SK-N-SH (cell line): ENCODE measurements at regions not wholly inside any gene's neighbourhood (a gene's known extent, or its start where the extent isn't known, plus 50 kb on each side); places are given as distances from the start of the nearest gene placed in this dataset.

Experiments
- CTCF ChIA-PET: fragments of 300-600, 350-600 bp; formaldehyde crosslinking; extraction: SDS; loops from one replicate; lab custom pipeline; 2021; lab: Yijun Ruan, JAX
- POLR2A ChIA-PET: fragments of 350-600 bp; sonication (Branson Sonifier 250); formaldehyde crosslinking; extraction: SDS; loops from one replicate; lab custom pipeline; 2020; ENCODE audit warnings: antibody characterized with exemption, inconsistent platforms; lab: Yijun Ruan, JAX
- DNase-seq: peaks from one replicate; pipeline ENCODE4 v3.0.0; 2012
- H2AFZ ChIP-seq: fragments of 200-600 bp; sonication (generic); 2 replicates; pipeline ENCODE4 v1.8.1; 2016; ENCODE audit warnings: antibody characterized with exemption, mild to moderate bottlenecking, low read depth
- H3F3A ChIP-seq: fragments of 200-600 bp; sonication (generic); replicated peaks from 2 replicates; pipeline ENCODE3; 2016; ENCODE audit warnings: antibody characterized with exemption, mild to moderate bottlenecking; ENCODE audit not compliant: insufficient read depth
- H3K27ac ChIP-seq, 2 experiments: fragments of 200-500 bp in 1 of 2; fragments of 200-600 bp in 1 of 2; sonication (Bioruptor generic) in 1 of 2; sonication (generic), shearing (Covaris generic) in 1 of 2; 2 replicates each; pipeline versions ENCODE4 v1.5.1 to v1.6.1; 2014 to 2016; ENCODE audit warnings: low read depth in 2 of 2, inconsistent platforms in 1 of 2, low read length in 1 of 2, mild to moderate bottlenecking in 1 of 2, mixed read lengths in 1 of 2
- H3K27me3 ChIP-seq: fragments of 200-600 bp; sonication (generic), shearing (Covaris generic); 2 replicates; pipeline ENCODE4 v1.6.1; 2016; ENCODE audit warnings: mixed run types; ENCODE audit not compliant: insufficient read depth
- H3K36me3 ChIP-seq, 2 experiments: fragments of 200-500 bp in 1 of 2; fragments of 200-600 bp in 1 of 2; sonication (Bioruptor generic) in 1 of 2; sonication (generic) in 1 of 2; replicated peaks in 1 of 2; 2 replicates each; pipeline versions ENCODE3 to v1.5.1; 2014 to 2016; ENCODE audit warnings: low read length in 1 of 2, mild to moderate bottlenecking in 1 of 2; ENCODE audit not compliant: insufficient read depth in 2 of 2, control insufficient read depth in 1 of 2
- H3K4me1 ChIP-seq, 2 experiments: fragments of 200-500 bp in 1 of 2; fragments of 200-600 bp in 1 of 2; sonication (Bioruptor generic) in 1 of 2; sonication (generic), shearing (Covaris generic) in 1 of 2; 2 replicates each; pipeline versions ENCODE4 v1.5.1 to v1.6.1; 2014 to 2016; ENCODE audit warnings: low read depth in 1 of 2, low read length in 1 of 2, mixed run types in 1 of 2; ENCODE audit not compliant: insufficient read depth in 2 of 2, control insufficient read depth in 1 of 2
- H3K4me2 ChIP-seq: fragments of 200-600 bp; sonication (generic), shearing (Covaris generic); 2 replicates; pipeline ENCODE4 v1.6.1; 2017; ENCODE audit warnings: mixed run types
- H3K4me3 ChIP-seq, 2 experiments: fragments of 200-500 bp in 1 of 2; fragments of 200-600 bp in 1 of 2; sonication (Bioruptor generic) in 1 of 2; sonication (generic), shearing (Covaris generic) in 1 of 2; 2 replicates each; pipeline versions ENCODE4 v1.5.1 to v1.8.1; 2014 to 2016; ENCODE audit warnings: low read depth in 2 of 2, inconsistent platforms in 1 of 2, low read length in 1 of 2, mild to moderate bottlenecking in 1 of 2, mixed read lengths in 1 of 2, moderate library complexity in 1 of 2
- H3K79me2 ChIP-seq: fragments of 200-600 bp; sonication (generic); 2 replicates; pipeline ENCODE4 v1.8.1; 2017; ENCODE audit warnings: mild to moderate bottlenecking; ENCODE audit not compliant: insufficient read depth
- H3K9ac ChIP-seq: fragments of 200-600 bp; sonication (generic); 2 replicates; pipeline ENCODE4 v1.6.1; 2017; ENCODE audit warnings: mixed run types
- H3K9me2 ChIP-seq: fragments of 200-600 bp; sonication (generic); 2 replicates; pipeline ENCODE4 v1.6.1; 2017; ENCODE audit warnings: mixed run types
- H3K9me3 ChIP-seq: fragments of 200-600 bp; sonication (generic); 2 replicates; pipeline ENCODE4 v1.6.1; 2017; ENCODE audit warnings: mixed run types, mild to moderate bottlenecking, moderate library complexity
- H4K20me1 ChIP-seq: fragments of 200-600 bp; sonication (generic); 2 replicates; pipeline ENCODE4 v1.6.1; 2017; ENCODE audit warnings: mild to moderate bottlenecking, mixed run types; ENCODE audit not compliant: insufficient read depth
- EZH2phosphoT487 ChIP-seq: fragments of 200-600 bp; sonication (generic); IDR thresholded peaks from 2 replicates; pipeline ENCODE4 v1.6.1; 2017; ENCODE audit warnings: low read depth, mixed run types, mild to moderate bottlenecking, antibody characterized with exemption, moderate library complexity, borderline replicate concordance
- FOXJ3 ChIP-seq: sonication (generic); formaldehyde crosslinking; IDR thresholded peaks from 2 replicates; pipeline ENCODE4 v1.5.1; 2020; ENCODE audit warnings: mild to moderate bottlenecking, missing genetic modification reagents
- FOXM1 ChIP-seq: IDR thresholded peaks from 2 replicates; pipeline ENCODE4 v1.4.0; 2012; ENCODE audit warnings: low read depth, mild to moderate bottlenecking
- GABPA ChIP-seq: IDR thresholded peaks from 2 replicates; pipeline ENCODE4 v1.4.0; 2012; ENCODE audit warnings: low read depth, mild to moderate bottlenecking
- IRF3 ChIP-seq: fragments of 150-350 bp; IDR thresholded peaks from 2 replicates; pipeline ENCODE4 v1.6.1; 2016; ENCODE audit warnings: mild to moderate bottlenecking, low read depth, low read length
- JUND ChIP-seq: IDR thresholded peaks from 2 replicates; pipeline ENCODE4 v1.4.0; 2012
- MAX ChIP-seq: IDR thresholded peaks from 2 replicates; pipeline ENCODE4 v1.4.0; 2012; ENCODE audit warnings: low read depth
- MEF2A ChIP-seq: IDR thresholded peaks from 2 replicates; pipeline ENCODE4 v1.4.0; 2012; ENCODE audit warnings: low read depth, borderline replicate concordance
- MXI1 ChIP-seq: IDR thresholded peaks from 2 replicates; pipeline ENCODE4 v1.6.1; 2012; ENCODE audit warnings: mild to moderate bottlenecking, low read depth, low read length, improper control_type of control experiment
- NRF1 ChIP-seq: IDR thresholded peaks from 2 replicates; pipeline ENCODE4 v1.6.1; 2012; ENCODE audit warnings: low read depth, mild to moderate bottlenecking, low read length
- PBX3 ChIP-seq: IDR thresholded peaks from 2 replicates; pipeline ENCODE4; 2012
- RAD21 ChIP-seq: IDR thresholded peaks from 2 replicates; pipeline ENCODE4 v1.6.1; 2012; ENCODE audit warnings: mild to moderate bottlenecking, low read length
- RCOR1 ChIP-seq: fragments of 150-350 bp; IDR thresholded peaks from 2 replicates; pipeline ENCODE4 v1.6.1; 2017; ENCODE audit warnings: antibody characterized with exemption, low read length
- REST ChIP-seq: IDR thresholded peaks from 2 replicates; pipeline ENCODE4 v1.6.1; 2012; ENCODE audit warnings: mild to moderate bottlenecking, low read depth, low read length, moderate library complexity
- RFX5 ChIP-seq: IDR thresholded peaks from 2 replicates; pipeline ENCODE4 v1.6.1; 2012; ENCODE audit warnings: mild to moderate bottlenecking, improper control_type of control experiment, low read length
- RXRA ChIP-seq: IDR thresholded peaks from 2 replicates; pipeline ENCODE4 v1.4.0; 2012; ENCODE audit warnings: low read depth, mild to moderate bottlenecking, borderline replicate concordance
- SIN3A ChIP-seq: IDR thresholded peaks from 2 replicates; pipeline ENCODE4 v1.6.1; 2012; ENCODE audit warnings: low read depth, mild to moderate bottlenecking, low read length, moderate library complexity, borderline replicate concordance
- SMC3 ChIP-seq: IDR thresholded peaks from 2 replicates; pipeline ENCODE4 v1.6.1; 2012; ENCODE audit warnings: low read depth, low read length, improper control_type of control experiment
- TEAD4 ChIP-seq: IDR thresholded peaks from 2 replicates; pipeline ENCODE4 v1.4.0; 2012; ENCODE audit warnings: mild to moderate bottlenecking, borderline replicate concordance; ENCODE audit not compliant: insufficient read depth
- USF1 ChIP-seq: IDR thresholded peaks from 2 replicates; pipeline ENCODE4 v1.4.0; 2012; ENCODE audit warnings: low read depth, borderline replicate concordance
- WGBS: methylation state at CpG from one replicate; pipeline ENCODE4 v1.1.6; 2017; ENCODE audit warnings: low lambda C conversion rate; 5-methylcytosine and 5-hydroxymethylcytosine counted together

GRCh38 chr17:22464041-22464440, 771.7 kb downstream of the KCNJ18 start:
- Histone ChIP-seq H3K9me2 (no peaks in the 10 kb centered on the region), H3K4me3 (no peak overlapping the region), H3K4me2 (no peak overlapping the region), H4K20me1 (no peaks in the 10 kb centered on the region), H3F3A (no peaks in the 10 kb centered on the region), H3K9me3 (no peaks in the 10 kb centered on the region), H2AFZ (no peak overlapping the region), H3K9ac (no peak overlapping the region), H3K27me3 (peaks cover 36% of the 10 kb centered on the region), H3K27ac (no peak overlapping the region), H3K36me3 (no peaks in the 10 kb centered on the region), H3K4me1 (no peaks in the 10 kb centered on the region), H3K79me2 (no peaks in the 10 kb centered on the region)
- CTCF ChIA-PET: no interaction called here
- 4% methylated on average over 6 of the region's 6 CpGs for WGBS
- no peak for DNase-seq
- POLR2A ChIA-PET: no interaction called here
- no peak for TF ChIP-seq EZH2phosphoT487
- no peak for TF ChIP-seq JUND
- no peak for TF ChIP-seq RAD21
- no peak for TF ChIP-seq PBX3
- no peak for TF ChIP-seq RCOR1
- TF ChIP-seq REST: no peak
- TF ChIP-seq FOXM1: no peak
- TF ChIP-seq USF1: no peak
- no peak for TF ChIP-seq NRF1
- TF ChIP-seq RXRA: no peak
- TF ChIP-seq GABPA: no peak
- TF ChIP-seq TEAD4: no peak
- TF ChIP-seq MAX: no peak
- no peak for TF ChIP-seq SIN3A
- no peak for TF ChIP-seq FOXJ3
- no peak for TF ChIP-seq MXI1
- no peak for TF ChIP-seq RFX5
- no peak for TF ChIP-seq MEF2A
- no peak for TF ChIP-seq SMC3
- TF ChIP-seq IRF3: no peak
